NB4 (cell line): ENCODE measurements at regions not wholly inside any gene's neighbourhood (a gene's known extent, or its start where the extent isn't known, plus 50 kb on each side); places are given as distances from the start of the nearest gene placed in this dataset.

ENCODE experiments used
- CTCF ChIP-seq: IDR thresholded peaks from one replicate; pipeline ENCODE4 v1.5.1; 2012; ENCODE audit warnings: low read depth, low read length
- MAX ChIP-seq: IDR thresholded peaks from 2 replicates; pipeline ENCODE4 v1.6.1; 2011; ENCODE audit warnings: low read depth, low read length
- MYC ChIP-seq: IDR thresholded peaks from 2 replicates; pipeline ENCODE4 v1.6.1; 2011; ENCODE audit warnings: low read depth, low read length
- POLR2A ChIP-seq: IDR thresholded peaks from 2 replicates; pipeline ENCODE4 v1.6.1; 2011; ENCODE audit warnings: mild to moderate bottlenecking; ENCODE audit not compliant: insufficient read length; ENCODE audit errors: extremely low read depth

GRCh38 chr10:16258291-16259040, 178.3 kb upstream of the PTER start:
- no peak for TF ChIP-seq CTCF
- no peak for TF ChIP-seq POLR2A
- no peak for TF ChIP-seq MAX
- TF ChIP-seq MYC, result no peak
